Fibroblast of skin of abdomen (primary cell): ENCODE measurements at regions not wholly inside any gene's neighbourhood (a gene's known extent, or its start where the extent isn't known, plus 50 kb on each side); places are given as distances from the start of the nearest gene placed in this dataset.

ENCODE experiments used
- DNase-seq: peaks from one replicate; pipeline ENCODE4 v3.0.0-alpha.2; 2013

DNA sequence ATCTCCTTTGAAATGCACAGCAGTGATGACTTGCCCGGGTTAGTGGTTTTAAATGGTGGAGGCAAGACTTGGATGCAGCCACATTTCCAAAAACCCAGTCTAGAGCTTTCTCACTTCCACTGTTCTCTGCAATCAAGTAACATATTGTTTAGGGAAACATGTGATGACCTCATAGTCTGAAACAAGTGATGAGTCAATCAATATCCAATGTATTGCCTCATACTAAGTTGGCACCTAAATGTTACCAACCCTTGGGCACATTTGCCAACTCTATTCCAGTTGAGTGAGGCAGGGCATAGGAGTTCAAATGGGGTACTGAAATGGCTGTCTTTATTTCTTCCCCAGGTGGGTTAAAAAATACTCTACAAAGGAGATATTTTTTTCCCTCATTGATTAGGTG lies 1105.4 kb downstream of the VRK1 start:
- DNase-seq, result no peak

DNA sequence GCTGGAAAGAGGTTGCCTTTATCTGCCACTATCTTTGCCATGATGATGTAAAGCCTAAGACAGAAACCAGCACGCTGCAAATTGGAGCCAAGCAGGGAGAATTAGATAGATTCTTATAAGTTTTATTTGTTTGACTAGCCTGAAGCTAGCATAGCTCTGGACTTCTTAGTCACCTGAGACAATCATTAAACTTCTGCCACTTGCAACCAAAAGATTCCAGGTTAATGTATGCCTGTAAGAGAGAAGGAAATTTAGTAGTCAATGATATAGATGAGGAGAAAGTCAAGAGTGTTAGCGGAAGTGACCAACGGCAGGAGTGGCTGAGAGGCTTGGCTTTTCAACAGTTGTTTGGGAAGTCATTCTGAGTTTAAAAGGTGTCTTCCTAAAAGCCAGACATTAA lies 1106.6 kb downstream of the VRK1 start:
- DNase-seq, result no peak

DNA sequence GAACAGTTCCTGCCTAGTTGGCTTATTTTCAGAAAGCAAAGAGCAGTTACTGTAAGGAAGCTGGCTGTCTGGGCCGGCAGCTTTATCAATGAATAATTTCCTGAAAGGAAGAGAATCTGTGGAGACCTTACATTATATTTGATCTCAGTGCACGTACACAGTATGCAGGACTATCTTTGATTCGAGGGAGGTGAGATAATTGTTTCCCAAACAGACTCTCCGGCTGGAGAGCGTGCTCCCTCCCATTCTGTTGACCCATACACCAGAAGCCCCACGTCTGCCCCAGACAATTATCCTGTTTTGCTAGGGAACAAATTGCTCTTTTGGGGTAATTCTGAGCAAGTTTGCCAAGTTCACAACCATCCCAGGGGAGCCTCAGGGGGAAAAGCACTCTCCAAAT lies 1115.0 kb downstream of the VRK1 start:
- no peak for DNase-seq

DNA sequence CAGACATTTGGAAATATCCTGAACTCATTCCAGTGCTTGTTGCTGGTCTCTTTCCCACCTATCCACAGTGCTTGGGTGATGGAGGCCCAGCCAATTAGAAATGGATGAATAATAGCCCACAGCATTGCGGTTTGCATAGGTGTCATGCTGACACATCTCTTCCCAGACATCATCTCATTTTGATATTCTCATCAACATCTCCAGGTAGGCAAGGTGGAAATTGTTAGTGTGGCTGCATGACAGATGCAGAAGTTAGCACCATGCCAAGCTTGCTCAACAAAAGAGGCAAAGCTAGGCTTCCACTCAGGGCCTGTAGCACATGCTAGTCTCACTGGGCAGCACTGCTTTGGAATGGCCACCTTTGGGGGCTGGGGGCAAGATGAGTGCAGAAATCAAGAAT lies 1118.9 kb downstream of the VRK1 start:
- no peak for DNase-seq

DNA sequence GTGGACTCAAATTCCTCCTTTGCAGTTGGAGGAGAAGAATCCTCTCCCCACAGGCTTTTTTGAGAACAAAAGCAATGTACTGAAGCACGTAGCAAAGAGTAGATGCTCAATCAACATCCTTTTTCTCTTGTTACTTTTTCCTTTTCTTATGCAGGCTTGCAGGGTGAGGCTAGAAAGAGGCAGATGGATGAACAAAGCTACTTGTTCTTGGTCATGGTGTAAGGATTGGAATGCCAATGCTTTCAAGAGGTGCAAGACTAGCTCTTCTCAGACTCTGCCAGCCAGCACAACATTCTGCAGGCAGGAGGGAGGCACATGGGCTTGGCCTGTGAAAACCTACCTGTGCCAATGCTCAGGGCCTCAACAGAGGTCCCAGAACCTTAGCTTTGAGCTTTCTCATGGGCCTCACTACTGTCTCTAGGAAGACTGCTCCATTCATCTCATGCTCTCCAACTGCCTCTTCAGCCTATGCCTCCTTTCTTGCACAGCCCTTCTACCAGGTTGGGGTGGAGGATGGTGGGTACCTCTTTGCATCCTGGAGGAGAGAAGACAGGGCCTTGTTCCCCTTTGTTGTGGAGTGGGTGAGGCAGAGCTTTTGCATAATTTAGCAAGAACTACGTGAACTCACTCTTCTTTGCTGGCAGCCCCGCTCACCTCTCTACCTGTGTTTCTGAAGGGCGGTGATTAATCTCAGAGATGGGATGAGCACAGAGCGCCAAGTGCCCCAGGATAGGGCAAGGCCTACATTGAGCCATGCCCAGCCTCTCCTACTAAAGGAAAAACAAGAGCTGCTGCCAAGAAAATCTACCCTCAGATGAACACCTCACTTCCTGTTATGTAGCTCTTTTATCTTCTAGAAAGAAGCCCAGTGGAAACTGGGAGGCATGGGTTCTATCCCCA lies 1119.7 kb downstream of the VRK1 start:
- DNase-seq, result no peak

DNA sequence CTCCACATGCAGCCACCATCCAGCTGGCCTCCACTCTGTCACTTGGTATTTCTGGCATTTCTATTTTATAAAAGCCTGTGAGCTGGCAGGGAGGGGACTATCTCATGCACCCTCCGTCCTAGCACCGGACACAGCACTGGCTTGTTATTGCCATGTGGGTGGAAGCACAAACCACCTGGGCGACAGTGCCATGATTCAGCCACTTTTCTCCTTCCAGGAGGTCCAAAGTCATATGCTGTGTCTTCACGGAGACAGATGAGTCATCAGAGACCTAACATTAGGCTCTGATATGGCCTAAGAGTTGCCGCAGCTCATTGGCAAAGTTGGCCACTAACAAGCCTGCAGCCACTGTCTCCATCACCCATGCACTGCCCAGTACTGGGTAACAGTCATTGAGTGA lies 1123.0 kb downstream of the VRK1 start:
- DNase-seq, result no peak

DNA sequence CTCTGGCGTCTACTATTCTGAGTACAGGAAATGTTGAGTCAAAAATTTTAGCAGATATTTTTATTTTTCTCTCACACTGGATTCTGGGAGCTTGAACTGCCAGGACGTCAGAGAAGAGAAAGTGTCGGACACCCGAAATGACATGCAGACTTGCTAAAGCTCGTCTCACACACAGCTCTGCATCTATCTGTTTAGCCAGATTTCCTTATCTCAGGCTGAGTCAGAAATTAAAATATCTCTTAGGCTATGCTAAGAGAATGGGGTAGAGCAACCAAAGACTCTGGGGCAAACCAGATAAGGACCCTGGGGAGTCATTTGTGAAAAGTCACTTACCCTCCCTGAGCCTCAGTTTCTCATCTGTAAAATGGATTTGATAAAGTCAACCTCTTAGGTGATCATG lies 1124.1 kb downstream of the VRK1 start:
- no peak for DNase-seq

DNA sequence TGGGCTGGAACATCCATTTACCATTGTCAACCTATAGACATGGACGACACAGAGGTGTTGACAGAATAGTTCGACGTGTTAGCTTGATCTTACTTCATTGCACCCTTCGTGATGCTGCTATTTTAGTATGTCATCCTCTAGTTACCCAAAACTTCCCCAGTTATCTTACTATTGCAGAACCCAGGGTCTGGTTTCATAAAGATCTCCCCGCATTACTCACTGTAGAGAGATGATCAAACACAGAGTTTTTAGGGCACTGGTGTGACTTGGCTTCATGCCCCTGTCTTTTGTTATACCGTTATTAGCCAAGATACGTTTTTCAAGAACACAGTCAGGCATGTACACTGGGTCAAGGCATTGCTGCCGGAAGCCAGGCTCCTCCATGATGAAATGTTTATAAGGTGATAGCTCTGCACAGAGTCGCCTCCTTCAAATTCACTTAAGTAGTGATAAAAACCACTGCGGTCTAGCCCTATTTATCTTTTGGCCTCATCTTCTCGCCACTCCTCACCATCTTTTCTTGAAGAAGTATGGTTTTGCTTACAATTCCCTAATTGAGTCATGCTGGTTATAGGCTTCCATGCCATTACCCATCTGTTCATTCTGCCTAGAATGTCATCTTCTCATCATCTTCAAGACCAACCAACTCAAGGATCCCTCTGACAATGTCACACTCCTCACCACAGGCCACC lies 1127.9 kb downstream of the VRK1 start:
- DNase-seq, result no peak

DNA sequence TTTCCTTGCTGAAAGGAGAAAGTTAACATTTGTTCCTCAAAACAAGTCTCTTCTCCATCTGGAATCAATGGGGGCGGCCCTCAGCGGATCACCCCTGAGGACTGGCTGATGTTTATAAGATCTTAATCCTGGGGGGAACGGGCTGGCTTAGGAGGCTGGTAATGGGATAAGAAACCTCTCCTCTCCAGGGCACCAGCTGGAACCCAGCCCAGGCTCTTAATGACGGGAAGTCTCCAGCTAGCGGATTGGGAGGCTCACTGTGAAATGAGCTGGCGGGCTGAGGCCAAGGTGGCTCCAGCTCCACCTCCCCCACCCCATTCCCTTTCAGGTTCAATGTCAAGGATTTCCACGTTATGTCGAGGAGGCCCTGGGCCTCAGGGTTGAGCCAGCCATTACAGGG lies 1133.0 kb downstream of the VRK1 start:
- no peak for DNase-seq

DNA sequence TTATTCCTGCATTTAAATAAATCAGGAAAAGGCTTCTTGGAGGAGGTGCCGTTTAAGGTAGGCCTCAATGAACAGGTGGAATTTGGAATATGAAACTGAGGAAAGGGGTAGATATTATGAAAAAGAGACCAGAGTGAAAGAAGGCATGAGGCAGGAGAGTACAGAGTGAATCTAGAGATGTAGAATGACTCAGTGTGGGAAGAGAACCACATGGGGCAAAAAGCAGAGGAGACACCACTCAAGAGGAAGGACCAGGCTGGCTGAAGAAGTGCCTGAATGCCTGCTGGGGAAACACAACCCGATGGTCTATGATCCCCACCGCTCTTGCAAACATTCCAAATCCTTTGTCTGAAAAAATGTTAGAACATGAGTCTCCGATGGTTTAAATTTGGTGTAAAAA lies 1134.1 kb downstream of the VRK1 start:
- DNase-seq, result no peak

DNA sequence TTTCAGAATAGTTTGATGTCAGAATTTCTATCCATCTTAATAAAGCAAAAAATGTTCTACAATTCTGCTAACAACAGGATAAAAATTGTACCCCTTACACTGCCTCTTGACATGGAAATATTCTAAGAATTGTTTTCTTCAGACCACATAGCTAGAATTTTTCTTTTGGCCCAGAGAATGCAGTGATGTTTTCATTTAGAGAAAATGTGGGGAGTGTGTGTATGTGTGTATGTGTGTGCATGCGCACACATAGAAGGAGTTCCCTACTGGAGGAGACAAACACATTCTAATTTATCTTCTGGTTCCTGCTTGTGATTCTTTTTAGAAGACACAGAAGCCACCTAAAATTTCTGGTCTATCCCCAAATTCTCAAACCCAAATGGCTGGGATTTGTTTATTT lies 1145.7 kb downstream of the VRK1 start:
- DNase-seq, result peak; percentile 49

DNA sequence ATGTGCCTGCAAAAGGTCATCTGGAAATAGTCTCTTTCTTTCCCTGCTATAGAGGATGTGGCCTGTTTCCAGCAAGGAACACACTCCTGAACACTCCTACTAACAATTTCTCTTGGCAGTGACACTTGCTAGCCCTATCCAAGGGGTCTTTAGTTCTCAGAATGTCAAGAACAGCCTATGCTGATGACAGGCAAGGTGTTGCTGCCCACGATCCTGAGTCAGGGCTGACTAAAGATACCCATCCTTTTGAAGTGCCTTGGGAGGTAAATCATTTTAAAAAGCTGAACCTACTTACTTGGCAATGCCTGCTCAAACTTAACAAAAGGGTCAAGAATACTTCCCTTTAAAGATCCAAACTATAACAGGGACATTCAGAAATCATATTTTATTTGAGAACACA lies 1146.4 kb downstream of the VRK1 start:
- no peak for DNase-seq

DNA sequence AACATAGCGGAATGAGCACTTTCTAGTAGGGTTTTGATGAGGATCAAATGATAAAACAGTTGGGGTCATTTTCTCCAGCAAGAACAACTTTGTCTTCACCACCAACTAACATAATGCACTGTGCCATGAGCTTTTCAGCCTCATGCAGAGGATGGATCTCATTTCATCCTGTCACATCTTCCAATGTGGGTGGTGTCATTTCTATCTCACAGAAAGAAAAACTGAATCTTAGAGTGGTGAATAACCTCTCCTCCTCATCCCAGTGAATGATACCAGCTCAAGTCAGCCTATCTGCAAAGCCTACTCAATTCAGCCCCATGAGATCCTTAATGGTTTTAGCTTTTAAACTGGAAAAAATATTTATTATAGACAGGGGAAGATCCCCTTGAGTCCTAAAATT lies 1147.2 kb downstream of the VRK1 start:
- no peak for DNase-seq

DNA sequence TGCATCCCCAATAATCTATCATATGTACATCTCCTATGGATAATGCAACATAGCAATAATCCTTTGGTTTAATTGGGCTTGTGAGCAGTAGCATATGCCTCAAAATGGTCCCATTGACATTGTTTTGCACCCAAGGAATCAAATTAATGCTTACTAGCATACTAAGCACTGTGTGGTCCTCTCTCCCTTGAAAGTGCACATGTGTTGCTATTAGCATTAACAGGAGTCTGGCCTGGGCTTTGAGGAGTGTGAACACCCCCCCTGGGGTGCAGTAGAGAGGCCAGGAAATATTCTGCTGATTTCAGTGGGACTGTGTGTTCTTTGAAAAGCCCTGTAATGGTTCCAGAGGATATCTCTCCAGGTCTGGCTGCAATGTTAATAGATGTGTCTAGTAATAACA lies 1148.4 kb downstream of the VRK1 start:
- DNase-seq, result no peak

DNA sequence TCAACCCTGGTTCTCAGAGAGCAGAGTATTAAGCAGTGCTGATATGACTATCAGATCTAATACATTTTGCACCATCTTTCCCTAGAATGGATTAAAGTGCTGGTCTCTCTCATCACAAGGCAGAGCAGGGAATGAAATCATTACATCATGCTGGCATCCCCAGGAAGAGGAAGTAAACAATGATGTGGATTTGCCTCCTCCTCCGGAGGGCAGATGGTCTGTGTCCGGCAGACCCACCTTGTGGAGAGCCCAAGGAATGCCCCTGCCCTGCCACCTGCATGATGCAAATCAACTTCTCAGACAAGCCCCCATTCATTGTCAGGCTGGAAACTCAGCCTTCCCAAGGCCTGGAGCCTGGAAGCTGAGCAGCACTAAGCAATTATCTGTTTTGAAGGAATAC lies 1149.1 kb downstream of the VRK1 start:
- DNase-seq, result no peak

DNA sequence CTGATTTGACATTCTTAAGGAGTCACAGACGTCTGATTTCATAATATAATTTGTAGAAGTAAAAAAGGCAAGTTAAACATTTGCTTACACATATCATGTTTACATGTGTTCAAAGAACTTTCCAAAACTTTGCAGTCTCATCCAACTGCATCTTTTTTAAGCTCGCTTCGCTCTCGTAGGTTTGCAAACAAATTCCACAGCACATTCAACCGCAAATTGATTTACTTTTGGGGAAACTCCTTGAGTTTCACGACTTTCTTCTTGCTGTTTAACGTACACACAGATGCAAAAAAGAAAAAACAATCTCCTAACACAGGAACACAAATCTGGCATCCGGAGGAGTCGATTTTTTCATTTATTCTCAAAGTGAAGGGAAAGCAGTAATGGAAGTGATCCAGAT lies 1149.5 kb downstream of the VRK1 start:
- no peak for DNase-seq

DNA sequence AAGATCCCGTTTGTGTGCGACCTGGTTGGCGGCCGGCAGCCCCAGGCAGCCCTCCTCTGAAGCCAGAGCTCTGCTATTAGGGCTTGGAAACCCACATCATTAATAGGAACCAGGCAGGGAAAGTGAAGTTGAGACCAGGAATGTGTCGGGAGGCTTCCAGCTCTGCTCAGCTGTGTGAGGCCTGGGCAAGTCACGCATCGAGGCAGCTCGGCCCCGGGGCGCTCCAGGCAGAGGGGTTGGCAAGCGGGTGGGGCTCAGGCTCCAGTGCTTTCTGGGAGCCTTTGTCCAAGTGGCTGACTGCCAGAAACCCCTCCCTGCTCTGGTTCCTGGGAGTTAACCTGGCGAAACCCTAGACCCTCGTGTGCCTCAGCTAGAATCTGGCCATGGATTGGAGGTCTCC lies 1151.7 kb downstream of the VRK1 start:
- no peak for DNase-seq

DNA sequence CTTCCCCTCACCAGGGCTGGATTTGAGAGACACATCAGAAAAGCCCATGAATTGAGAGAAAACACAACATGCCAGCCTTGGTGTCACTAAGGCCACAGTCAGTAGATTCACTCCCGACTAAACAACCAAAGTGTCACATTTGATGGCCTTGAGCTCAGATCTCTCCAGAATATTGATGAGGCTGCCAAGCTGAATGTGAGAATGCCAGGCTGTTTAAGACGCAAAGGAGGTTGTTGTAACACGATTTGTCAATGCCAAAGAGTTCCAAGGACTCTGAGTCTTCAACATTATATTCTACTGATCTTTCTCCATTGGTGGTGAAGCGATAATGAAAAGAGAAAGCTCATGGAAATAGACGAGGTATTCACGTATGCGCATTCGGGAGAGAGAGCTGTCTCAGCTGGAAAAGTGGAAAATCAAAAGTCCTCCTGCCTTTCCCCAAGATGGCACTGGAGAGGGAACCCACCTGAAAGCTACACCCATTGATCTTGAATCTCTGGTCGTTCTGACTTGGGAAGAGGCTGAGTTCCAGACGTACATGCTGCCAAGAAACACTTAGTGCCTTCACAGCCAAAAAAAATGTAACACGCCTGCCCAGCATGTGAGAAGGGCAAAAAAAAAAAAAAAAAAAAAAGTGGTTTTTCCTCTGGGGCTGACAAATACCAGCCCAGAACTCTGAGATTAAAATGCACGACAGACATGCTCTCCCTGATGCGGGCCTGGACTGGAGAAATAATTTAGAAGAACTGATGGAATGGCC lies 1159.6 kb downstream of the VRK1 start:
- DNase-seq, result no peak

DNA sequence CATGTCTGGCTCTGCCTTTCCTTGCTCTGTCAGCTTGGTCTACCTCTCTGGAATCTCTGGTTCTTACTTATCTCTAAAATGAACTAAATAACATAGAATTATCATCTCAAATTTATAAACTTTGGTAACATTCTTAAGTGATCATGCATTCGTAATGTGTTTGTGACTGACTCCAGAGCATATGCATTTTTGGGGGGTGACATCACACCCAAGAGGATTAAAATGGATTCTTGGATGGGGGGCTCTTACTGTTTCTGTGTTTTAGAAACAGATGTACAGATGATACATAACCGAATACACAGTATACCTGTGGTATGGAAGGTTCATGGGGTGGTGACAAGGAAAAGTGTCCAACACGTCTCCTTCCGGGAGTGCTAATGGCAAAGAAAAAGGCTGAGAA lies 1162.1 kb downstream of the VRK1 start:
- DNase-seq, result peak; percentile 45

DNA sequence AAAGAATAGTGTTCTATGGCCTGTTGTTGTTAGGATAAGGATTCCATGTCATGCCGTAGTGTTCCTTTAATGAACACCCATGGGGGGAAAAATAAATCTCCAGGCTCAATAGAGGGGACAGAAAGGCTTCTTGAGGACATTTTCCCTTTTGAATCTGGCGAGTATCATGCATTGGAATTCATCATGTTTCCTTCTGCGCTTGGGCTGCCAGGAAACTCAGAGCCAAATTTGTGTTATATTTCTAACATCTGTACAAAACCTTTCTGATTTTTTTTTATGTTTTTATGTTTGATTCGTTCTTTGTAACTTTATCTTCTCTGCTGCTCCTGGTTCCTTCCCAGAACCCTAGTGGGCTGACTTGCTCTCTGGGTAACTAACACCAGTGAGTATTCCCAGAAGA lies 1163.3 kb downstream of the VRK1 start:
- DNase-seq, result no peak

DNA sequence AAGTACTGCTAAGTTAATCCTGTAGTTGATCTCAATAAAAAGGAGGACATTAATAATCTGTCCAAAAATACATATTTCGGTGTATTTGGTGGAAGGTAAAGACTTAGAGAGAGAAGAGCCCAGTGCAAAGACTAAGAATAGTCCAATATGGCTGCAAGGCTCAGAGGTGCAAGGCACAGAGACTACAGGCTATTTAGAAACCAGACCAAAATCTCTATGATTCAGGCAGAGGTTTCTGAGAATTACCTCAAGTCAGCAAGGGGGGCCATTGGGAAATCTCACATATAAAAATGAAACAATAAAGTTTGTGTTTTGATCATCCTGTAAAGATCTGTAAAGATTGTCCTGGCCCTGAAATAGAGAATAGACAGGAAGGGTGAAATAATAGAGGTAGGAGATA lies 1173.0 kb downstream of the VRK1 start:
- no peak for DNase-seq

DNA sequence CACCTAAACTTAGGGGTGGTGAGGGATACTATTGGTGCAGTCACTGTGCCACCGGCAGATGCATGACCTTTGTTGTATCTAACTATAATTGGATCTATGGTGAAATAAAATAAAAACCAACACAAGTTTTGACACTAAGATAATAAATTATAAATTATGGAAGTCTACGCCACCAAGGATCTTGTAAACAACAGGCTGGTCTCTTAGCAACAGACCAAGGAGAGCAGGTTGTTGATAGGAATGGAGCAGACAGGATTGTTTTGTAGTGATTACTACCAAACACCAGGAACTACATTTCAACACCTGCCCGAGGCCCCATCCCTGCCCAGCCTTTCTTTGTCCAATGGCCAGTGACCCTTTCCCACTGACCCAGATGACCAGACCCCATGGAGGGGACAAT lies 1178.0 kb downstream of the VRK1 start:
- DNase-seq, result no peak

DNA sequence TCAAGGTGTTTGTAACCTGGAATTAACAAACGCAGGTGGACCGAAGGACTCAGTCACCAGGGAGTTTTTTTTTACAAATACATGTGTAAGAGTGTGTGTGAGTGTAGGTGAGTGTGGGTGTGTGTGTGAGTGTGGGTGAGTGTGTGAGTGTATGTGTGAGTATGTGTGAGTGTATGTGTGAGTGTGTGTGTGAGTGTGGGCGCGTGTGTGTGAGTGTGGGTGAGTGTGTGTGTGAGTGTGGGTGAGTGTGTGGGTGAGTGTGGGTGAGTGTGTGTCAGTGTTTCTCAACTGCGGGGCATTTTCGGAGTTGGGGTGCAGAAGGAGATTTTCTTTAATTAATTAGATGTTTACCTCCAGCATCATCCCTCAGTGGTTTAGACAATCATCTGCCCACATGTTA lies 1178.8 kb downstream of the VRK1 start:
- no peak for DNase-seq

DNA sequence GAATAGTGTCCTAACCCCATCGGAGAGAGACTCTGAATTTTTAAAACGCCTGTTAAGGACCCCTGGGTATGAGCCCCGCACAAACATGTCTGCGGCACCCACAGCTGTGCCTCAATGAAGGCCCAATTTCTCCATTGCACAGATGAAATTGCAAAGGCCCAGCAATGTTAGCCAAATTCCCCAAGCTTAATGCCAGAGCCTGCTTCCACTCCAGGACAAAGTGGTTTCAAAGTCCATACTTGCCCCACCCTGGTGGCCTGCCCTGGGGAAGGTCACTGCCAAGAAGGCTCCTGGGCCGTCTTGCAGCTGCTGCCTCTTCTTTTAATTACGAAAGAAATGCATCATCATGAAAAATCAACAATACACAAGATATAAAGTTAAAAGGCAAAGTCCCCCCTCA lies 1179.7 kb downstream of the VRK1 start:
- no peak for DNase-seq
